Stimulated activated CD8-positive, alpha-beta memory T cell treated with anti-CD3 and anti-CD28 coated beads, Interleukin-15, amount 100 ng/mL, for 24 hours (primary cell): ENCODE measurements at regions not wholly inside any gene's neighbourhood (a gene's known extent, or its start where the extent isn't known, plus 50 kb on each side); places are given as distances from the start of the nearest gene placed in this dataset.
"Not testable (repeated sequence)": the region's sequence is repeated elsewhere in the genome, so short reads cannot be mapped to it uniquely, and the experiment has no call there.

Experiments
- DNase-seq: peaks from one replicate; pipeline ENCODE4 v3.0.0-alpha.2; 2020; ENCODE audit warnings: low read depth

- no peak for DNase-seq
These were observed 56.0 kb upstream of the PRSS3 start for GRCh38 chr9:33739398-33739797.

GRCh38 chr9:33740075-33740474, 55.3 kb upstream of the PRSS3 start:
- DNase-seq = no peak

GRCh38 chr9:33740958-33741357, 54.4 kb upstream of the PRSS3 start:
- not testable (repeated sequence) for DNase-seq

- DNase-seq = no peak
These were observed 53.3 kb upstream of the PRSS3 start for GRCh38 chr9:33742051-33742450.

GRCh38 chr9:33742519-33742918, 52.8 kb upstream of the PRSS3 start:
- no peak for DNase-seq
